Right kidney (tissue), 1 donor: ENCODE measurements at regions not wholly inside any gene's neighbourhood (a gene's known extent, or its start where the extent isn't known, plus 50 kb on each side); places are given as distances from the start of the nearest gene placed in this dataset.

Source experiments
- DNase-seq: peaks from one replicate; pipeline ENCODE4 v3.0.0-alpha.2; 2016

DNA sequence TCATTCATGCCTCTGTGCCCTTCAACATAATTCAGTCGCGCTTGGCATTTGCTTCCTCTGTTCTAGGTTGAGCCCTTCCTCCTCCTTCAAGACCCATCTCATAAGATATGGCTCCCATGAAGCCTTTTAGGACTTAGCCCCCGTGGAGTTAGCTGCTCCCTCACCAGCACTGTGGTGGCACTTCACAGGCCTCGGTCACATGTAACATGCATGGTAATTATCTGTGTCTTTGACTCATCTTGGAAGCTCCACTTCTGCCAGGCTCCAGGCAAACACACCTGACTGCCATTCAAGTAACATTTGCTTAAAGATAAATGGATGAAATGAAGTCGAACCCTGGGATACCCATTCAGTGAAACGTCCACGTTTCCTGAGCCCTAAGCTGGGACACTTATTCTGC is 484.7 kb downstream of the EIPR1 start:
- no peak for DNase-seq

DNA sequence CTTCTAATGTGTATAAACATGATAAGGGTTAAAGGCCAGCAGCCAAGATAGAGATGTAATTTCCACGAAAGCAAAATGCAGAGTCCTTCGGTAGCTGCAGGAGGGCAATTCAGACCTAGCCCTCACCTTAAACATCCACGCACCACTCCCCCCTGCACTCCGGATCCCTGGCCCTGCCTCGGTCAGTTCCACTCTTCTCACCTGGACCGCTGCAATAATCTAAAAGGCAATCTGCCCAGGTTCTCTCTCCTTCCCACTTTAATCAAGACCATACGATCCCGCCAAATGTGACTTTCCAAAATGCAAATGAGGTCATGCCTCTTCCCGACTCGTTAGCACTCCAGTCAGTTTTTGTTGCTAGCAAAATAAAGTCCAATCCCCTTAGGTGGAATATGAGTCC is 485.2 kb downstream of the EIPR1 start:
- no peak for DNase-seq

DNA sequence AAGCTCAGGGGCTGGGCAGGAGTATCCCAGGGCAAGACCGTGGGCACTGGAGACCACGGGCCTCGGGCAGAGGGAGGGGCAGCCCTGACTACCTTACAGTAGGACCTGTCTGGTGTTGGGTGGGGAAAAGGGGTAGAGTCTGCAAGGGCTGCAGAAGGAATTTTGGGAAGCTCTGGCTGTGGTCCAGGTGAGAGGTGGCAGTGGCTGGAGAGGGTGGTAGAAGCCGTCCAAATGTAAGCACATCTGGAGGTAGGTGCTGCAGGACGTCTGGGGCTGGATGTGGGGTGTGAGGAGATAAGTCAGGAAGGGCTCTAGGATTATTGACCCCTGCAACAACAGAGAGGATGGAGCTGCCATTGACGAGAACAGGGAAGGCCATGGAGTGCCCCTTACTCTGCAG is 486.7 kb downstream of the EIPR1 start:
- DNase-seq, result no peak

DNA sequence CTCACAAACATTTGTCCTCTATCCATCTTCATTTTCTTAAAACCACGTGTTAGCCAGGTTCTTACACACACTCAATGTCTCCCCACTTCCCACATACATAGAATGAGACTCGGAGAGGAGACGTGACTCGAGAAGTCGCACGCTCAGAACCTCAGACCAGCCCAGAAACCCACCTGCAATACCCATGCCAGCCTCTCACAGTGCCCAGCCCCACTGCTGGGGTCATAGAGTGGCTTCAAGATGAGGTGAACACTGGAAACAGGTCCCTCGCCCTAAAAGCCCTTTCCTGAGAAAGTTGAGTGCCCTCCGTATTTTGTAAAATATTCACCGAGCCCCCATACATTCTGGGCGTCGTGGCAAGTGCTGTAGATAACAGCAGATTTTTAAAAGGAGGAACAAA is 487.4 kb downstream of the EIPR1 start:
- DNase-seq, result no peak

DNA sequence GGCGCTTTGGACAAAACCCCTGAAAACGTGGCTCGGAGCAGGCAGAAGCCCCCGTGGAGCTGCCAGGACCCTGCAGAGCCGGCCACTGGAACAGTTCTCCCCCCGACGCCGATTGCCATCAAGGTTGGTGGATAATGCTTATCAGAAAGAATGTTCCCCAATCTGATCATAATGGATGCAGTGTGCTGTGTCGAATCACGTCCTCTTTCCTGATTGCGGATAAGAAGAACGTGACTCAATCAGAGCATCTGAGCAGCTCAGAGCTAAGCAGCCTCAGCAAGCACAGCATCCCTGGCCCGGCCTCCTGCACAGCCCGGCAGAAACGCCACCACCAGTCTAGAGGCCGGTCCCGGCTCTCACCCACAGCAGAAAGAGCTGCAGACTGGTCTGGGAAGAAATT is 488.0 kb downstream of the EIPR1 start:
- no peak for DNase-seq

DNA sequence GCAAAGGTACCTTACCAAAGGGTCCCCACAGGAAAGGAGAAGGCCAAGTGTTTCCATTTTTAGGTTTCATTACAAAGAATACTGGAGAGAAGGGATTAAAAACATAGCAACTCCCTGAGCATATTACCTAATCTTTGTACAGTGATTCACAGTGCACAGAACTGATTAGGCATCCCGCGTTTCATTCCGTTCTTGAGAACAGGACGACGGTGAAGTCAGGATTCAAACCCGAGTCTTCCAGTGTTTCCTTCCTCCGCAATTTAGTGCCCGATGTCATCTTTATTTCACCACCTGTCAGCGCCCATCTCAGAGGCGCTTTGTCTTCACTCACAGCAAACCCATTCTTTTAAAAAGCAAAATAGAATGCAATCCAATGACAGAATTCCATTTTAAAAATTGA is 488.5 kb downstream of the EIPR1 start:
- no peak for DNase-seq

DNA sequence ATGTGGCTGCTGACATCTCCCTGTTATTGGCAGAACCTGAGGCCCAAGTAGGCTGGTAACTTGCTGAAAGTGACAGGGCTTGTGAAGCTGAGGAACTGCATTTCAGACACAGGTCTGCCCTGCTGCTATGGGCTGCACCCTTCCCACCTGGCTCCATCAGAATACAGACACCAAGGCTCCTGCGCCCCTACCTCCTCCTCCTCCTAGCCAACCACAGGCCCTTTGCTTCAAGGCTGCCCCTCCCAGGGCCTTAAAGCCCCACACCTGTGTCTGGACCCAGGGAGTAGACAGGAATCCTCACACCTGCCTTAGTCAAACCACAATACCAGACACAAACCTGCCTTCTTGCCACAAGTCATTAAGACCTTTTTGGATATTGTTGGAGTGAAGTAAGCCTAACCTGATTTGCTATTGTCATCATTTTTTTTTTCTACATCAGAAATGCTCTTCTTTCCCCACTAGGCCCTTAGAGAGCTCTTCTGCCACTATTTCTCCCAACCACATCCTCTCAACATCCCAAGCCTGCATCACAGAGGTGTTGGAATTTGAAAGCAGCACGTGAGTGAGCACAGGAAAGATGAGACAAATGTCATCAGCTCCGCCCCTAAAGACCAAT is 489.7 kb downstream of the EIPR1 start:
- no peak for DNase-seq

DNA sequence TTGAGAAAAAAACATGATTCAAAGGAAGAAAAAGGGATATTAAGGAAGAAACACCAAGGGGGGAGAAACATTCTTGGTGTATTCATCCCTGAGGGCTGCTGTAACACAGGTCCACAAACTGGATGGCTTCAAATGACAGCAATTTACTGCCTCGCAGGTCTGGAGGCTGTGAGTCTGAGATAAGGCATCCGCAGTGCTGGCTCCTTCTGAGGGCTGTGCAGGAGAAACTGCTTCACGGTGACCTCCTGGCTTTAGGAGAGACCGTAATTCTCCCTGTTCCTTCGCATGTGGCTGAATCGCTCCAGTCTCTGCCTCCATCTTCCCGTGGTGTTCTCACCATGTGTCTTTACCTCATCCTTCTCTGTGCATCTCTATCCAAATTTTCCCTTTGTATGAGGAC is 490.7 kb downstream of the EIPR1 start:
- no peak for DNase-seq

DNA sequence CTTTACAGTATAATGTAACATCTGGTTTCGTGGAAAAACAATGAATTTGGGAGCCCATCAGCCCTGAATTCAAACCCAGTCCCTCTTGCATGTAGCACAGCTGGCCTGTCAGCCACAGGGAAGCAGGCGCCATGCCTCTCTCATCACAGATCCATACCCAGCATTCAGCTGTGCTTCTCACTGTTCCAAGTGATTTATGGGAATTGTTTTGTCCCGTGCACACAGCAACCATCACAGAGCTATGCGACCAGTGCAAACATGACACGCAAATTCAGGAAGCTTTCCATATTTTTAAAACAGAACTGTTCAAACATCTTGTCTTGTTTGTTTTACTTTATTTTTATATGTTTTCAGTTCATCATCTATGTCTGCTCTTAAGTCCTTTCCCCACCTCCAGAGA is 496.1 kb downstream of the EIPR1 start:
- DNase-seq, result no peak

DNA sequence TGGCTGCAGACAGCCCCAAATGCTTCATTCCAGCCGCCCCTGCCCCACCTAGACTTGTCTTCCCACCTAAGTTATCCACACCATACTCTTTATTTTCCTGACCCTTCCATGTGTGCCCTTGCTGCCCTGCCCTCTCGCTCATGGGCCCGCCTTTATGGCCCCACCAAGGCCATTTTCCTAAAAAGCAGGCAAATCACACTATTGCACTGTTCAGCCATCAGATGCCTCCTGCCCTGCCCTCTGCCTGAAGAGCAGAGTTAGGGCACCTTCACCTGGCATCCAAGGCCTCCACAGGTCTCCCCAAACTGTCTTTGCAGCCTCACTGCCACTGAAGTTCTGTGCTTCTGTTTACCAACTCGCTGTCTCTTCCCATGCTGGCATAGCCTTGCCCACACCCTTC is 496.7 kb downstream of the EIPR1 start:
- no peak for DNase-seq

DNA sequence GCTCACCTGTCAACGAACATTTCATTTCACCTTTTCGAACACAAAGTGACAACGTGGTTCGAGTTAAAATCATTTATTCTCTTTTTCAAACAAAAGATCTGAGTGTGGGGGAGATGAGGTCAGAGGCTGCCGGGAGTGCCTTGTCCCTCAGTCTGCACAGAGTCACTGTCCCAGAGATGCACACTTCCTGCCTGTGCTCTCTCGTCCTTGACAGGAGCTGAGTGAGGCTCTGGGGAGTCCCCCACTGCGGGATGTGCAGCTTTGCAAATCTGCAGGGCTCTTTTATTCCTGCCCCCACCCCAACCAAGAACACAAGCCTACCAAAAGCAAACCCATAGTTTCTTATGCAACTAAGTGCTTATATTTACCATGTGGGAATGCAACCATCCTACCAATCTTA is 497.8 kb downstream of the EIPR1 start:
- DNase-seq, result peak; percentile 37

DNA sequence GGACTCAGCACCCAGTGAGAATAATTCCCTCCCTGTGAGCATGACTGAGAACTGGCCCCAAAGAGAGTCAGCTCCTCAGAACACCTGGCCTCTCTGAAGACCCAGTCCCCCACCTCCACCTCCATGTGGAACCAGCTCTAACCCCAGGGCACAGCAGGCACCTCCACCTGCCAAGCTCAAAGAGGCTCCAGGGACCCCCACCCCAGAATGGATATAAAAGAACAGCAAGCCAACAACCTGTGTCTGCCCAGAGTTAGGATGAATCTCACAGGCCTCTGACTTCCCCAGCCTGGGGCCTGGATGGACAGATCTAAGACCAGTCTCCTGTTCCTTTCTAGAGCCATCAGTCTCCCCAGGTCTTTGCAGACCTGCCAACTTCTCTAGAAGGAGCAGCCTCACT is 498.5 kb downstream of the EIPR1 start:
- no peak for DNase-seq

DNA sequence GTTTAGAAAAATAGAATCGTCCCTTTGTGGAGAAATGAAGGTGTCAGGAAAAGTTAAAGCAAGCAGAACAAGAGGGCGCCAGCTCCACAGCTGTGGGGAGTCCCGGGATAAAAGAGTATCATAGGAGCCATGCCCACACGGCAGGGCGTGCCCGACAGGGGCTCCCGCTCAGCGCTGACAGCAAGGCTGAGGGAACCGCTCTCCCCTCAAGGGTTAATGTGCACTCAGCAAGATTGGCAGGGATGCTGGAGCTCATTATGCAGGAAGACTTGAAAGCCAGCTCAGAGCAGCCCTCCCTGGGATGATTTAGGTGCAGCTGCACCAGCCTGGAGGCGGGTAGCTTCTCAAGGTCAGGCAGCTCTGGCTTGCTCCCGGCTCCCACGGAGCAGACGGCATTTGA is 500.2 kb downstream of the EIPR1 start:
- no peak for DNase-seq

DNA sequence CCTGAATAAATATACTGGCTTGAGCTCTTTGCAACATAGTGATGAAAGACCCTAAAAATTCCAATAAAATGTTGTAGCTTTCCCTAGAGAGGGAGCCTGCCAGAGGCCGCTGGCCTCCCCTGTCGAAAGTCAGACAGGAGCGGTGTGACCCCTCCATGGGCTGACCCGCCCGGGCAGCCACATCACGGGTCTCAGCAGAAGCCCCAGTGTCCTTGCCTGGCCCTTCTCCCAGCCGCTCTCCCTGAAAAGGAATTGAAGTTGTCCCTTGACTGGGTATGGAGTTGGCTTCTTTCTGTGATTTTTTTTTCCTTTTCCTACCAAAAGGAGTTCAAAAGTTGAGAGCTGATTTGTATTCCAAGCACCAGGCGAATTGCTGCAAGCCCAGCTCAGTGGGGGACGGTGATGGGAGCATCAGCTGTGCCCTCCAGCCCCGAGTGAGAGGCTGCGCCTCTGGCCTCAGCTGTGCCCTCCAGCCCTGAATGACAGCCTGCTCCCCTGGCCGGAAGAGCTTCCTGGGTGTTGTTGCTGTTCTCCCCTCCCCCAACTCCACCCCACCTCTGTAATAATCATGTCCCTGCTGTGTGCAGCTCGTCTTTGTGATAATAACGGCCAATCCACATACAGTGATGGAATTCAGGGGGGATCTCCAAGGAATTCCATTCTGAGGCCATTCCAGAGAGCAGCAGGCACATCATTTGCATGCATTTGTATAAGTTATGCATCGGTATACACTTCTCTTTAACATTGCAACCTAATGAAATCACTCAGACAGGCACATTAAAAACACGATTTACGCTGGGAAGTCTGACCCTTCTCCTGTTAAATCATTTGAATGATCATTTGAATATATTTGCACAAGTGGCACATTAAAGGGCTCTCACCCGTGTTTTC is 501.0 kb downstream of the EIPR1 start:
- peak; percentile 54 for DNase-seq

DNA sequence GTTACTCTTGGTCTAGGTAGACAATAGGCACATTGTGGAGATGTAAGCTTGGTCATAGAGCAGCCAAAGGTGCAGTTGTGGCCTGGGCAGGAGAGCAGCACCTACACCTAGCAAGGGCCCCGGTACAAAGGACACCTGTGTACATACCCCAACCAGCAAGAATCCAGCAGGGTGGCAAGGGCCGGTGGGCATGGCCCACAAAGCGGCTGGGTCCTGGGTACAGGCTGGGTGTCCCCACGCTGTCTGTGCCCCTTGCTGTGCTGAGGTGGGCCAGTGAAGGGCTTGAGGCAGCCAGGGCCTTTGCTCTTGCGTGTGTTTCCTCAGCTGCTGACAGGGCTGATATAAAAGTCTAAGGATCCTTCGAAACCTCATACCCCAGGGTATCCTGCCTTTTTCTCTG is 501.8 kb downstream of the EIPR1 start:
- no peak for DNase-seq

DNA sequence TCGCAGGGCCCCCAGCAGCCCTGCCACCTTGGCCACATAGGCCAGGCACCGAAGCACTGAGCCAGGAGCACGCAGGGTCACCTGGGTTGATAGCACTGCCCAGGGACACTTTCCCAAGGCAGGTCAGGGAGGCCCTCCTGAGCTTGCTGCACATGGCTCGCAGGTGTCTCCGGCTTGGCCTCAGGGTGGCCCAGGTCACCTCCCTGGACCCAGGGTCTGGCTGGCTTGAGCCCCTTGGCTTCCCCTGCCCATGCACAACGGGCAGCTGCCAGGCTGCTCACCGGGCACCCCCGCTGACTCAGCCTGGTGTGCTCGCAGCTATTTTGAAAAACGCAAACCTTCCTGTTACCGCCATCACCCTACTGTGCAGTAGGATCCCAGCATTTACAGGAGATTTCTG is 502.3 kb downstream of the EIPR1 start:
- DNase-seq, result no peak

DNA sequence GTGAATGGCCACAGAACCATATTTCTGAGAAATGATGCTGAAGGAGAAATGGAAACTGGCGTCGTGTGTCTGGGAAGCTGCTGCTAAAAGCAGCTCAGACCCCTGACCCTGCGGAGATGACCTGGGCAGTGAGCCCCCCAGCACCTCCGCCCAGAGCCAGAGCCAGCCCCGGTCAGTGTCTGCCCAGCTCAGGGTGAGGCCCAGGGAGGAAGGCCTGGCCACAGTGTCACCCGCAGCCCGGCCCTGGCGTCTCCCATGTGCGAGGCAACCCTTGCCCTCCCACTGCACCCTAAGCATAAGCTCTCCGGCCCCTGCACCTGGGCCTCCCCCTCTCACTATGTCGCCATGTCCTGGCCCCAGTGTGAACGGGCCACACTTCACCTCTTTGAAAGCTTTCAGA is 502.8 kb downstream of the EIPR1 start:
- no peak for DNase-seq

DNA sequence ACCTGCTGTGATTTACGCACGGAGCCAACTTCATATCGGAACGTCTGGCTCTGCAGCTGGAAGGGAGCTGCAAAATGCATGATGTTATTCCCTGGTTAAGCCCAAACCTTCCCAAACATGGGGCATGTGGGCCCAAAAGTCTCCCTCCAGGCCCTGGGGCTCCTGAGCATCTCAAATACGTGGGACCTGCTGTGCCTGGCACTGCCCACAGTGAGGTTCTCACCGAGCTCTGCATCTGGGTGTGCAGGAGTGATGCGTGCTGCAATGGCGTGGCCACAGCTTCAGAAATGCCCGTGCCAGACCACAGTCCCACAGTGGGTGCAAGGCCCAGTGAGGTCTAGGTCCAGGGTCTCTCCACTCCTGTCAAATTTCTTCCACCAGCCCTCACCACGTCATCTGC is 503.3 kb downstream of the EIPR1 start:
- DNase-seq, result no peak

DNA sequence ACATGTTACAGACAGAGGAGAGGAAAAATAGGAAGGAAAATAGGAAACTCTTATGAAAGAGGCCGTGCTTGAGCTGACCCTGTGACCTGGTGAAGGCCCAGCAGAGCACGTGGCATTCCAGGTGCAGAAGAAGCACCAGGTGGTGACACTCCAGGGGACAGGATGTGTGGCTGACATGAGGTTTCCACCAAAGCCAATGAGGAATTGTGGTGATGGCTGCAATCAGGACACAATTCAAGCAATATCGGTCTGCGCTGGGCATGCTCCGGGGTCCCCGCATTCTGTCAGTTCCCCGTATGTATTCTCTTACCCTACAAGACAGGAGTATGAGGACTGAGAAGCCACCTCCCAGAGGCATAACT is 504.2 kb downstream of the EIPR1 start:
- DNase-seq, result no peak

DNA sequence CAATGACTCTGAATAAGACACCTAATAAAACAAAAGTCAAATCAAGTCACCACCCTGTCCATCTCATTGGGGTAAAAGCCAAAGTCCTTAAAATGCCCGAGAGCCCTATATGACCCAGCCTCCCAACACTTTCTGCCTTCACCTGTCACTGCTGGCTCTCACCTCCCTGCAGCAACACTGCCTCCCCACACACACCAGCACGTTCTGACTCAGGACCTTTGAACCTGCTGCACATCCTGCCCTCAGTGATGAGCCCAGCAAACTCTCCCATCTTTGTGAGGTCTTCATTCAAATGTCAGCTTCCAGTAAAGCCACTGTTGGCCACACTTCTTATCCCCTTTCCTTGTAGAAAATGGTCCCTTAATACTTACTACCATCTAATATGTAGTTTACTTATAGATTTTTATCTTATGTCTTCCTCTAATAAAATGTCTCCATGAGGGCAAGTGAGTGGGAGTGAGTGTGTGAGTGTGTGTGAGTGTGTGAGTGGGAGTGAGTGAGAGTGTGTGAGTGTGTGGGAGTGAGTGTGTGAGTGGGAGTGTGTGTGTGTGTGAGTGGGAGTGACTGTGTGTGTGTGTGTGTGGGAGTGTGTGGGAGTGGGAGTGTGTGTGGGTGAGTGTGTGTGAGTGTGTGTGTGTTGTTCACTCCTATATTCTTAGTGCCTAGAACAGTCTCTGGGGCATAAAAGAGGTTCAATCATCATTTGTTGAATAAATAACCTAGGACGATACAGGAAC is 504.7 kb downstream of the EIPR1 start:
- no peak for DNase-seq

DNA sequence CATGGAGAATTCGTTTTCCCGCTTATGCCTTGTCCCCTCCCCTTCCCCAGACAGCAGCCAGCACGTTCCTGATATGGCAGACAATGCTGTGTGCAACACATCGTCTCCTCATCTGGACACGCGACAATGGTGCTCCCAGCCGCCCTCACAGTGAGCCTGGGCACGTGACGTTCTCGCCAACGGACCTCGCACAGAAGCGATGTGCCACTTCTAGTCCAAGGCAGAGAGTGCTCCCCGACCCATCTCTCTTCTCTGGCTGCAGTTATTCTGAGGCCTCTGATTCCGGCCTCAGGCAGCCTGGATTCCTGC is 505.4 kb downstream of the EIPR1 start:
- no peak for DNase-seq

DNA sequence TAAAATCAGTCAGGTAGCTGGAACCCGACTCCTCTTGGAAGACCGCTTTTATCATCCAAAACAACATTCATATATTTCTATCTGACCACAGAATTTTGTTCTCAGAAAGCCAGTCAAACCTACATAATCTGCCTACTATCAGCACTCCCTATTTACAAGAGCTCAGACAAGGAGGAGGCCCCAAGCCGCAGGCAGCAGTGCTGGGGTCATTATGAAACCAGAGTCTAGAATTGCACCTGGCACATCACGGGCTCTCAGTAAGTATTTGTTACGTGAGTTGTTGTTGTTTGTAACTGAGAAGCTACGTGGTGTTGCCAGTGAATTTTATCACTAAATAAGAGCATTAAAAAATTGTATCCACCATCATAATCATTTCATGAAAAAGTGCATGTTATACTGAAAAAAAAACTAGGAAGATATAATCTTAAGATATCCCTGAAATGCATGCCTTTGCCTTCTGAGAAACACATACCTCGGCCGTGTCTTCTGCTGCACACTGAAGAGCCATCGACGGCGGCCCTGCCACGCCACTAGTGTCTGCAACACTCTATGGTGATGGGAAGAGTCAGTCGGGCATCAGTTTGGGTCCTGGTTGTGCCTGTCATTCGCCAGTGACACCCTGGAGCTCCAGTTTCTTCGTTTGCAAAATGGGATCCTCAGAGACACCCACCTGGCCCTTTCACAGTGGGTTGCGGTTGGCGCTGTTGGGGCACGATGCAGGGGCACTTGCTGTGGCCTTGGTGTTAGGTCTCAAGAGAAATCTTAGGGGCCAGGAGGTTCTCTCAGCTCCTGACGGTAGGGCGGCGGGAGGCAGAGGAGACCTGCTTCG is 505.9 kb downstream of the EIPR1 start:
- DNase-seq, result no peak

DNA sequence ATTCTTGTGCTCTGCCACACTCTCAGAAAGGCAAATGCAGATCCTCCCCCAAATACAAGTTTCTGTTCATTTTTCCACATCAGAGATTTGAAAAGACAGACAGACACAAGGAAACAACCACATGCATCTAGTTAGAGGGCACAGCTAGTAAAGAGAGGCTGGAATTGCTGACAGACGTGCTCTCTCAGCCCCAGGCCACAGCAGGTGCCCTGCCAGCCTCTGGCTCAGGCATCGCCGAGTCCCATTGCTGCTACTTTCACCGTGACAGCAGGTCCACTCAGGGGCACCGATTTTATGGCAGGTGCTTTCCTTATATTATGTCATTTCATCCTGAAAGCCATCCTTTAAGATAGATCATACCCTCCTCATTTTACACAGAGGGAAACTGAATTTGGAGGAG is 507.5 kb downstream of the EIPR1 start:
- no peak for DNase-seq
